ENCODE measurements at regions not wholly inside any gene's neighbourhood (a gene's known extent, or its start where the extent isn't known, plus 50 kb on each side); places are given as distances from the start of the nearest gene placed in this dataset.

DNA sequence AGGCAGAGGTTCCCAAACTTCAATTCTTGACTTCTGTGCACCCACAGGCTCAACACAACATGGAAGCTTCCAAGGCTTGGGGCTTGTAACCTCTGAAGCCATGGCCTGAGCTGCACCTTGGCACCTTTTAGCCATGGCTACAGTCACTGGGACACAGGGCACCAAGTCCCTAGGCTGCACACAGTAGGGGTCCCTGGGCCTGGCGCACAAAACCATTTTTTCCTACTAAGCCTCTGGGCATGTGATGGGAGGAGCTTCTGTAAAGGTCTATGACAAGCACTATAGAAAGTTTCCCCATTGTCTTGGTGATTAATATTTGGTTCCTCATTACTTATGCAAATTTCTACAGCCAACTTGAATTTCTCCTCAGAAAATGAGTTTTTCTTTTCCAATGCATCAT is 420.9 kb upstream of the GRM3 start:
- Histone ChIP-seq H3K4me1 (replicated peaks in 1 of 4; ENCODE audit: control insufficient read depth in 3 of 4, insufficient read depth in 4 of 4, low read length in 3 of 4) (no peaks in the 10 kb centered on the region), H4K20me1 (replicated peaks in 1 of 2; ENCODE audit: control insufficient read depth in 1 of 2, insufficient read depth in 2 of 2, low read length in 2 of 2) (no peaks in the 10 kb centered on the region), H3K4ac (replicated peaks; ENCODE audit: insufficient read length, low read depth, low read length) (no peak overlapping the region), H4K91ac (replicated peaks; ENCODE audit: insufficient read length, low read length) (no peak overlapping the region), H3K79me1 (ENCODE audit: low read depth, low read length) (no peaks in the 10 kb centered on the region), H2BK20ac (ENCODE audit: low read length) (no peak overlapping the region), H2BK120ac (replicated peaks; ENCODE audit: low read depth, low read length) (no peak overlapping the region), H3K18ac (ENCODE audit: extremely low read depth, low read length) (no peak overlapping the region), H2AFZ (ENCODE audit: low read length) (no peak overlapping the region), H3K36me3 (ENCODE audit: control insufficient read depth in 2 of 4, insufficient read depth in 4 of 4, low read length in 3 of 4) (no peaks in the 10 kb centered on the region), H2BK15ac (ENCODE audit: low read length) (no peak overlapping the region), H3K79me2 (ENCODE audit: control insufficient read depth in 1 of 2, insufficient read depth in 2 of 2, low read length in 2 of 2) (no peaks in the 10 kb centered on the region), H3K4me2 (ENCODE audit: insufficient read depth in 1 of 2, low read depth in 2 of 2, low read length in 2 of 2) (no peak overlapping the region), H3K23ac (ENCODE audit: insufficient read length) (no peak overlapping the region), H3K14ac (ENCODE audit: insufficient read length) (no peak overlapping the region), H4K8ac (ENCODE audit: extremely low read depth, insufficient read depth, low read length) (no peak overlapping the region), H3K56ac (replicated peaks; ENCODE audit: insufficient read length, low read depth, low read length) (no peak overlapping the region), H2BK5ac (ENCODE audit: low read depth, low read length) (no peak overlapping the region), H3K4me3 (ENCODE audit: extremely low read depth in 1 of 4, insufficient read depth in 2 of 4, low read depth in 3 of 4, low read length in 4 of 4) (no peak overlapping the region), H3K27ac (ENCODE audit: low read depth, low read length) (no peak overlapping the region), H2BK12ac (ENCODE audit: low read depth, low read length) (no peak overlapping the region), H3K27me3 (replicated peaks in 1 of 4; ENCODE audit: control insufficient read depth in 3 of 4, extremely low read depth in 1 of 4, insufficient read depth in 3 of 4, low read length in 3 of 4) (no peaks in the 10 kb centered on the region), H2AK5ac (ENCODE audit: low read depth, low read length) (no peak overlapping the region), H4K5ac (ENCODE audit: insufficient read length, low read depth, low read length) (no peak overlapping the region), H3K9me3 (ENCODE audit: insufficient read depth in 2 of 2, low read depth in 1 of 2, low read length in 1 of 2) (peaks cover 3 to 7% of the 10 kb centered on the region in 2 experiments; a peak in 2 of 4 replicates), H3K9ac (replicated peaks in 1 of 4; ENCODE audit: extremely low read depth in 1 of 4, low read depth in 3 of 4, low read length in 3 of 4) (no peak overlapping the region), H3K23me2 (ENCODE audit: low read depth, low read length) (no peaks in the 10 kb centered on the region)
- ChIA-PET CTCF (ENCODE audit: partially characterized antibody) (no interaction called here), POLR2A (ENCODE audit: partially characterized antibody) (no interaction called here)
- no peak for DNase-seq (ENCODE audit: low read depth in 1 of 2, low spot score in 2 of 2)
- TF ChIP-seq SAP30 (IDR thresholded peaks at IDR 0.05; ENCODE audit: insufficient read depth, insufficient replicate concordance, low read length) (no peak), RFX5 (IDR thresholded peaks at IDR 0.05; ENCODE audit: borderline replicate concordance, low read depth, low read length) (no peak)
- WGBS, 2 experiments (ENCODE audit: extremely low coverage in 1 of 2, insufficient coverage in 1 of 2, insufficient read length in 1 of 2, insufficient replicate concordance in 2 of 2, low coverage in 1 of 2, low lambda C conversion rate in 2 of 2, missing lambda C conversion rate in 1 of 2): 100% methylated on average over 1 of the region's 1 CpG; no CpG with 5 or more reads in 1 of the 2 experiments
- FAIRE-seq: no peak

Measured in H1 (cell line).